ENCODE measurements at regions not wholly inside any gene's neighbourhood (a gene's known extent, or its start where the extent isn't known, plus 50 kb on each side); places are given as distances from the start of the nearest gene placed in this dataset.

DNA sequence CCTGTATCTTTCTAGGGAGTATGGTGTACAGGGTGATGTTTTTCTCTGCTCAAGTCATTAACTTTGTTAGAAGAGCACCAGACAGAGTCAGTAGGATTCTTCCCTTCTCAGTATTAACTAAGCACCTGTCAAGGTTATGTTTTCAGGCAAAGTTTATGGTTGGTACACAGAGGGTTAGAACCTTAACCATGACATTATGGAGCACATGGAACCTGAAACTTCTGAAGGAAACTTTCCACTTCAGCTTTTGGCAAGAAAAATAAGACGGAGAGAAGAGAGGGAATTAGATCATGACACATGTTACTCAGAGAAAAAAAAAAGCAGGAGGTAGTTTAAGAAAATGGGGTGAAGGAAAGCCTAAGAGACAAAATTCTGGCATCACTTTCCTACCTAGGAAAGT, 112.9 kb upstream of the PDE7B start:
- no peak overlapping the region for H3K27ac ChIP-seq (ENCODE audit: insufficient read depth, low read length)
- no peaks in the 10 kb centered on the region for H3K36me3 ChIP-seq (ENCODE audit: control insufficient read depth, insufficient read depth, low read length)
- DNase-seq (ENCODE audit: low read depth in 2 of 2) = peak in 1 of 2 donors; percentile 53
- no peaks in the 10 kb centered on the region for H3K27me3 ChIP-seq (ENCODE audit: control insufficient read depth, insufficient read depth, low read length)
- H3K79me2 ChIP-seq (ENCODE audit: control insufficient read depth, insufficient read depth, low read length) = no peaks in the 10 kb centered on the region
- no peaks in the 10 kb centered on the region for H3K9me3 ChIP-seq (ENCODE audit: control insufficient read depth, insufficient read depth, low read depth, low read length)
- H3K4me3 ChIP-seq (replicated peaks in 1 of 4; ENCODE audit: control extremely low read depth in 1 of 4, insufficient read depth in 1 of 4, low read depth in 3 of 4, low read length in 4 of 4) = no peak overlapping the region
- no peak for TF ChIP-seq EZH2 (IDR thresholded peaks at IDR 0.05; ENCODE audit: low read length, missing control alignments)
- TF ChIP-seq, protein P1, sequence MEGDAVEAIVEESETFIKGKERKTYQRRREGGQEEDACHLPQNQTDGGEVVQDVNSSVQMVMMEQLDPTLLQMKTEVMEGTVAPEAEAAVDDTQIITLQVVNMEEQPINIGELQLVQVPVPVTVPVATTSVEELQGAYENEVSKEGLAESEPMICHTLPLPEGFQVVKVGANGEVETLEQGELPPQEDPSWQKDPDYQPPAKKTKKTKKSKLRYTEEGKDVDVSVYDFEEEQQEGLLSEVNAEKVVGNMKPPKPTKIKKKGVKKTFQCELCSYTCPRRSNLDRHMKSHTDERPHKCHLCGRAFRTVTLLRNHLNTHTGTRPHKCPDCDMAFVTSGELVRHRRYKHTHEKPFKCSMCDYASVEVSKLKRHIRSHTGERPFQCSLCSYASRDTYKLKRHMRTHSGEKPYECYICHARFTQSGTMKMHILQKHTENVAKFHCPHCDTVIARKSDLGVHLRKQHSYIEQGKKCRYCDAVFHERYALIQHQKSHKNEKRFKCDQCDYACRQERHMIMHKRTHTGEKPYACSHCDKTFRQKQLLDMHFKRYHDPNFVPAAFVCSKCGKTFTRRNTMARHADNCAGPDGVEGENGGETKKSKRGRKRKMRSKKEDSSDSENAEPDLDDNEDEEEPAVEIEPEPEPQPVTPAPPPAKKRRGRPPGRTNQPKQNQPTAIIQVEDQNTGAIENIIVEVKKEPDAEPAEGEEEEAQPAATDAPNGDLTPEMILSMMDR (conservative IDR thresholded peaks at IDR 0.05 in 1 of 2, IDR thresholded peaks at IDR 0.05 in 1 of 2; ENCODE audit: low read depth in 1 of 2, low read length in 2 of 2) = no peak
- H3K4me2 ChIP-seq (ENCODE audit: extremely low read depth, insufficient read depth, low read length) = peak overlapping the region; percentile 18
- no peak overlapping the region for H2AFZ ChIP-seq (ENCODE audit: low read length)
- H3K4me1 ChIP-seq (ENCODE audit: control insufficient read depth, extremely low read depth, insufficient read depth, low read length) = no peaks in the 10 kb centered on the region
- H3K9ac ChIP-seq (ENCODE audit: insufficient read depth, low read length) = no peak overlapping the region
- no peaks in the 10 kb centered on the region for H4K20me1 ChIP-seq (ENCODE audit: control insufficient read depth, extremely low read depth, insufficient read depth, low read length)

DNA sequence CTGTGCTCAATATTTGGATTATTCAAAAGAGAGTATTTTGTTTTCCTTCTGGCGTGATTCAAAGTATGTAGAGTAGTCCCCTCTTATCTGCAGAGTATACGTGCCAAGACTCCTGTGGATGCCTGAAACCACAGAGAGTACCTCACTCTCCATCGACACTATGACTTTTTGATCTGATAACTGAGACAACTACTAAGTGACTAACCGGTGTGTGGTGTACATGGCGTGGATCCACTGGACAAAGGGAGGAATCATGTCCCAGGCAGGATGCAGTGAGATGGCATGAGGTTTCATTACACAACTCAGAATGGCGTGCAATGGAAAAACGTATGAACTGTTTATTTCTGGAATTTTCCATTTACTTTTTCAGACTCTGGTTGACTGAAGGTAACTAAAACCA, 112.2 kb upstream of the PDE7B start:
- Histone ChIP-seq H3K9ac (ENCODE audit: insufficient read depth, low read length) (no peak overlapping the region), H2AFZ (ENCODE audit: low read length) (peak overlapping the region; percentile 48), H3K9me3 (ENCODE audit: control insufficient read depth, insufficient read depth, low read depth, low read length) (no peaks in the 10 kb centered on the region), H3K4me2 (ENCODE audit: extremely low read depth, insufficient read depth, low read length) (peak overlapping the region; percentile 18), H3K36me3 (ENCODE audit: control insufficient read depth, insufficient read depth, low read length) (no peaks in the 10 kb centered on the region), H4K20me1 (ENCODE audit: control insufficient read depth, extremely low read depth, insufficient read depth, low read length) (no peaks in the 10 kb centered on the region), H3K4me3 (replicated peaks in 1 of 4; ENCODE audit: control extremely low read depth in 1 of 4, insufficient read depth in 1 of 4, low read depth in 3 of 4, low read length in 4 of 4) (no peak overlapping the region), H3K79me2 (ENCODE audit: control insufficient read depth, insufficient read depth, low read length) (no peaks in the 10 kb centered on the region), H3K4me1 (ENCODE audit: control insufficient read depth, extremely low read depth, insufficient read depth, low read length) (no peaks in the 10 kb centered on the region), H3K27me3 (ENCODE audit: control insufficient read depth, insufficient read depth, low read length) (no peaks in the 10 kb centered on the region), H3K27ac (ENCODE audit: insufficient read depth, low read length) (no peak overlapping the region)
- TF ChIP-seq EZH2 (IDR thresholded peaks at IDR 0.05; ENCODE audit: low read length, missing control alignments) = no peak
- TF ChIP-seq, protein P1 (conservative IDR thresholded peaks at IDR 0.05 in 1 of 2, IDR thresholded peaks at IDR 0.05 in 1 of 2; ENCODE audit: low read depth in 1 of 2, low read length in 2 of 2) = no peak
- DNase-seq (ENCODE audit: low read depth in 2 of 2) = peak; percentile 53 to 99

DNA sequence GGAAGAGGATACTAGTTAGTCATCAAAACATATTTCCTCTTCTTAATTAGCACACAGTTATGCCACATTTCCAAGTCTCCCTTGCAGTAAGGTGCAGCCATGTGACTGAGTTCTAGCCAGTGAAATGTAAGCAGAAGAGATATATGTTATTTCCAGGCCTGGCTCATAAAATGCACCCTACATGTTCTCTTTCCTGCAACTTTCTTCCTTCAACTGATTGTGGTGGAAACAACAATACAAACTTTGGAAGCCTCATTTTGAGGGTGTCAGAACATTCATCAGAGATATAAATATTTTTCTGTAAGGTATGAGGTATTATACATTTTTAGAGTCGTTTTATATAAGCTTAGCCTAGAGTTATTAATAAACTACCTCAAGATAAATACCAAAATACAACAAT, 110.9 kb upstream of the PDE7B start:
- Histone ChIP-seq H3K36me3 (ENCODE audit: control insufficient read depth, insufficient read depth, low read length) (no peaks in the 10 kb centered on the region), H3K9me3 (ENCODE audit: control insufficient read depth, insufficient read depth, low read depth, low read length) (no peaks in the 10 kb centered on the region), H3K79me2 (ENCODE audit: control insufficient read depth, insufficient read depth, low read length) (no peaks in the 10 kb centered on the region), H3K4me3 (replicated peaks in 1 of 4; ENCODE audit: control extremely low read depth in 1 of 4, insufficient read depth in 1 of 4, low read depth in 3 of 4, low read length in 4 of 4) (no peak overlapping the region), H2AFZ (ENCODE audit: low read length) (no peak overlapping the region), H3K27me3 (ENCODE audit: control insufficient read depth, insufficient read depth, low read length) (no peaks in the 10 kb centered on the region), H3K27ac (ENCODE audit: insufficient read depth, low read length) (no peak overlapping the region), H4K20me1 (ENCODE audit: control insufficient read depth, extremely low read depth, insufficient read depth, low read length) (no peaks in the 10 kb centered on the region), H3K4me2 (ENCODE audit: extremely low read depth, insufficient read depth, low read length) (no peak overlapping the region), H3K9ac (ENCODE audit: insufficient read depth, low read length) (no peak overlapping the region), H3K4me1 (ENCODE audit: control insufficient read depth, extremely low read depth, insufficient read depth, low read length) (no peaks in the 10 kb centered on the region)
- TF ChIP-seq, protein P1 (conservative IDR thresholded peaks at IDR 0.05 in 1 of 2, IDR thresholded peaks at IDR 0.05 in 1 of 2; ENCODE audit: low read depth in 1 of 2, low read length in 2 of 2) = no peak
- no peak for TF ChIP-seq EZH2 (IDR thresholded peaks at IDR 0.05; ENCODE audit: low read length, missing control alignments)
- DNase-seq (ENCODE audit: low read depth in 2 of 2) = no peak
